ENCODE measurements at regions not wholly inside any gene's neighbourhood (a gene's known extent, or its start where the extent isn't known, plus 50 kb on each side); places are given as distances from the start of the nearest gene placed in this dataset.

DNA sequence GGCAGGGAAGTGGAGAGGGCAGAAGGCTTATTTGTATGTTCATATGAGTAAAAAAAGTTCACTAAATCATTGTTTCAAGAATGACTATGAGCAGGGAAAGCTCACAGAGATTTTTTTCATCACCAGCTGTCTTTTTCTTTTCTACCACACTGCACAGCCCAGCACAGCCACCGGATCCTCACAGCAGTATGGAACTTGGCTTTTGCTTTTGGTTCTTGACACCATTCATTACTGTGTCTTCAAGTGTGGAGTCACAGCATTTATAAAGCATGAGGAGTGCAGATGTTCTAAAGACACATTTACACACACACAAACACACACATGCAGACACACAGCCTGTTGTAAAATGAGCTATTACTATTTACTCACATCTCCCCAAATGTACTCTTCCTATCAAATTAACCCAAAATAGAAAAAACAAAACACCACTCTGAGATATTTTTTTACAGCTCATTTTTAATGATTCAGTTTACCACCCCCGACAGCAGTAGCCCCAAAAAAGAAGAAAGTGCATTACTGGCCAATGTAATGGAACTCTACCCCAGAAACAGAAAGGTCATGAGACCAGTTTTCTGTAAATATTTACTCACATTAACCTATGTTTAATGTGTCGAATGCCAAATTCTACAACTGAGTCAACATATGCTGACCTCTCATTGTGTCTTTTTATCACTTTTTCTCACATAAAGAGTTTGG, 60.5 kb downstream of the BTG1 start:
- TF ChIP-seq POLR2A (IDR thresholded peaks at IDR 0.05; ENCODE audit: low read depth, low read length) (no peak), PAX5 (IDR thresholded peaks at IDR 0.05; ENCODE audit: insufficient read depth, low read length, severe bottlenecking) (no peak), SPI1 (IDR thresholded peaks at IDR 0.05; ENCODE audit: low read depth, low read length) (no peak), TAF1 (IDR thresholded peaks at IDR 0.05; ENCODE audit: low read depth, low read length) (no peak)

Data from GM12891 (cell line).